KOPT-K1 (cell line): ENCODE measurements at regions not wholly inside any gene's neighbourhood (a gene's known extent, or its start where the extent isn't known, plus 50 kb on each side); places are given as distances from the start of the nearest gene placed in this dataset.
"Not testable (repeated sequence)": the region's sequence is repeated elsewhere in the genome, so short reads cannot be mapped to it uniquely, and the experiment has no call there.

ENCODE experiments used
- H3K27ac ChIP-seq: fragments of 200-600 bp; sonication (generic); 2 replicates; pipeline ENCODE4 v1.5.1; 2016; ENCODE audit warnings: antibody characterized with exemption, mild to moderate bottlenecking, low read depth, low read length; ENCODE audit not compliant: poor library complexity, severe bottlenecking
- H3K36me3 ChIP-seq: fragments of 200-600 bp; sonication (generic); 2 replicates; pipeline ENCODE4 v1.5.1; 2017; ENCODE audit warnings: antibody characterized with exemption, mild to moderate bottlenecking, low read length, moderate library complexity; ENCODE audit not compliant: insufficient read depth
- H3K9me3 ChIP-seq: fragments of 200-600 bp; sonication (generic); 2 replicates; pipeline ENCODE4 v1.5.1; 2017; ENCODE audit warnings: antibody characterized with exemption, low read length, mild to moderate bottlenecking; ENCODE audit not compliant: insufficient read depth, poor library complexity, severe bottlenecking

DNA sequence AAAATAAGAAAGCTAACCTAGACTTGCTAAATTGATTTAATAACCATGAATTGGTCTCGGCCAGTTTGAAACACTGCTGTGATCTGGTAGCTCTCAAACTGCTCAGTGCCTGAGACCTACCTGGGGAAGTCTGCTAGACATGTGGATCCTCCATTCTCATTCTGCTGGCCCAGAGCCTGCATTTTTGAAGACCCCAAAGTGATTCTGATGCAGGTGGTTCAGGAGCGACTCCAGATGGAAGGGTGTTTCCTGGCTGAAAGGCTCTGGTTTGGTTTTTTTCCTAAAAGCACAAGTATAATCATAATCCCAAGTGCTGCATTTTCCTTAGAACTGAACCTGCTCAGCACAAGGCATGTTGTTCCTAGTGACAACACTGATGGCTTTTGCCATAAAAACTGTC, 159.5 kb downstream of the ZNF664 start:
- Histone ChIP-seq H3K9me3 (peaks cover 8% of the 10 kb centered on the region), H3K36me3 (no peaks in the 10 kb centered on the region), H3K27ac (no peak overlapping the region)

DNA sequence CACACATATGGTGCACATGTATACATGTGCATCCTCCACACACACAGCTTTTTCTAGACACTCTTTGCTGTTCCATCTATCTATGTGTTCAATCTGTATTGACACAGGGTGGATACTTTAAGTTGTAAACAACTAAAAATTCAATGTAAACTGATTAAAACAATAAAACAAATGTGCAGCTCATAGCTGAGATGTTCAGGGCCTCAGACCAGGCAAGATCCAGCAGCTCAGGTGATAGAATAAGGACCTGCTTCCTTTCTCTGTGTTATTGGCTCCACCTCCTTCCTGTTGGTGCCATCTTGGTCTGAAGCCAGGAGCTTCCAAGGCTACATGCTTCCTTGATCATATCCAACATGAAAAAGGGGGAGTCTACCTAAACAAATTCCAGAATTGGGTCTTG, 158.1 kb upstream of the RFLNA start:
- H3K36me3 ChIP-seq: no peaks in the 10 kb centered on the region
- H3K27ac ChIP-seq: no peak overlapping the region
- H3K9me3 ChIP-seq: peaks cover 8% of the 10 kb centered on the region

DNA sequence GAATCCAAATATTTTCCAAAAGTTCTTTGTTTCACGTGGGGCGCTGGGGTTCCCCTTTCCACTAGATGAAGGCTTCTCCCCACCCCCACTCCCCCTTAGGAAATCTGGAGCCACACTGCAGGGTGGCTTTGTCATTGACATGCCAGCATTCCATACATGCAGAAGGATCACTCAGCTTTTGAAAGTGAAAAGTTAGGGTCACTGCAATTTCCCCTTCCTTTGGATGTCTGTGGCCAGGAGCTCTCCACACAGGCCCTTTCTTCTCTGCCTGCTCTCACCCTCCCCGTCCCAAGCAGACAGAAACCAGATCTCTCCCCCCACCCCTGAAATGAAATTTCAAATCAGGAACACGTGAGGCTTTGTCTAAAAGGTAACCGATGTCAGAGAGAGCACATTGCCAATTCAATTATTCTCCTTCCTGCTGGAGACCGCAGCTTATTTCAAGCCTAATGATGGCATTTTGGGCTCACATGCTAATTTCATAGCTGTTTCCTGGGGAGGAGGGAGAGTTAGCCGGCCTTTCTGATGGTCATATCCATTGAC, 153.9 kb upstream of the RFLNA start:
- H3K9me3 ChIP-seq: peaks cover 15% of the 10 kb centered on the region
- H3K36me3 ChIP-seq: no peaks in the 10 kb centered on the region
- H3K27ac ChIP-seq: no peak overlapping the region

- H3K27ac ChIP-seq, H3K36me3 ChIP-seq: not testable (repeated sequence)
- peaks cover 15% of the 10 kb centered on the region for H3K9me3 ChIP-seq
These were observed 153.3 kb upstream of the RFLNA start for GRCh38 chr12:124141611-124142010.

DNA sequence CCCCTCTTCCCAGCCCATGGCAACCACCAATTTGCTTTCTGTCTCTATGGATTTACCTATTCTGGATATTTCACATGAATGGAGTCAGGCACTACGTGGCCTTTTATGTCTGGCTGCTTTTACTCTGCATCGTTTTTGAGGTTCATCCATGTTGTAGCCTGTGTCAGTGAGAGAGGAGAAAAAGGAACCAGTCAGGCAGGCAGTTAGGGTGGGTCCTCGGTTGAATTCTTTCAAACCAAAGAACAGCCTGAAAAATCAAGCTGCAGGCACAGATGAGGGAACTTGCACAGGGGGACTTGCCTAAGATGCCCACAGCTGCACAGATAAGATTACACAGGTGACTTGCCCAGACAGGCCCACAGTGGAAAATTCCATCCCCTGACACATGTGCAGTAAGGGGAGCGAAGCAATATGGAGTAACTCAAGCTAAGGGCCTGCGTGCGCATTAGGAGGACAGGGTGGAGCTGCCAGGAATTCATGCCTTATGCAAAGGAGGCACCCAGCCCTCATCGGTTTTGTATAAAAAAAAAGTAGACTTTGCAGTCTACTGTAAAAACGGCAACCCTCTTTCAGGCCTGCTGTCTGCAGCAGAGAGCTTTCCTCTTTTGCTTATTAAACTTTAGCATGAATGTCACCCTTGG, 152.4 kb upstream of the RFLNA start:
- no peak overlapping the region for H3K27ac ChIP-seq
- peaks cover 7% of the 10 kb centered on the region for H3K9me3 ChIP-seq
- H3K36me3 ChIP-seq: no peaks in the 10 kb centered on the region

- peaks cover 7% of the 10 kb centered on the region for H3K9me3 ChIP-seq
- H3K27ac ChIP-seq: no peak overlapping the region
- no peaks in the 10 kb centered on the region for H3K36me3 ChIP-seq
These were observed 151.2 kb upstream of the RFLNA start for GRCh38 chr12:124143726-124144125.

DNA sequence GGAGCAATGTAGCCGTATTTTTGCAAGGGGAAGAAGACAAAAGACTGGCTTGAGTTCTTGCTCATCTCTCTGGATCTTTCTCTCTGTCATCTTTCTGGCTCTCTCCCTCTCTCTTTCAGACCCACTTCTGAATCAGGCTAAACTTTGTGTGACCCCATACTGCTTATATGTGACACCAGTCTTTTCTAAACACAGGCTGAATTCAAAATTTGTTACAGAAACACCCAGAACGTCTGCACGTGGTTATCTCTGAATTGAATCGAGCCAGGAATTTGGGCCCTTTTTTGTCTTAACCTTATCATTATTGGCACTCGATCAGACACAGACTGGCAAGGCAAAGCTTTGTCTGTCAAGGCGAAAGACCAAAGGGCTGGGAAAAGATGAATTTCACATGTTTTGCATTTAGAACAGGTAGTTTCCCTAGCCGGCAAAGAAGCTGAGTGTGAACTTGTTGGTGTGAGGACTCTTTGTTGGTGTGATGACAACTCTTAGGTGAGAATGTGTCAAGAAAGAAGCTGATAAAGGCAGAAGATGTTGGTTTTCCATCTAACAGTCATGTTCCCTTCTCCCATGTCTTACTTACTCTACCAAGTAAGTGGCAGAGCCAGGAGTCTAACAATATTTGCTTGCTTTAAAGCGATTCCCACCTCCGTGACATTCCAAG, 150.2 kb upstream of the RFLNA start:
- H3K9me3 ChIP-seq: peaks cover 7% of the 10 kb centered on the region
- no peaks in the 10 kb centered on the region for H3K36me3 ChIP-seq
- no peak overlapping the region for H3K27ac ChIP-seq

GRCh38 chr12:124147027-124147426, 147.9 kb upstream of the RFLNA start:
- no peak overlapping the region for H3K27ac ChIP-seq
- H3K36me3 ChIP-seq: no peaks in the 10 kb centered on the region
- H3K9me3 ChIP-seq: peaks cover 7% of the 10 kb centered on the region

DNA sequence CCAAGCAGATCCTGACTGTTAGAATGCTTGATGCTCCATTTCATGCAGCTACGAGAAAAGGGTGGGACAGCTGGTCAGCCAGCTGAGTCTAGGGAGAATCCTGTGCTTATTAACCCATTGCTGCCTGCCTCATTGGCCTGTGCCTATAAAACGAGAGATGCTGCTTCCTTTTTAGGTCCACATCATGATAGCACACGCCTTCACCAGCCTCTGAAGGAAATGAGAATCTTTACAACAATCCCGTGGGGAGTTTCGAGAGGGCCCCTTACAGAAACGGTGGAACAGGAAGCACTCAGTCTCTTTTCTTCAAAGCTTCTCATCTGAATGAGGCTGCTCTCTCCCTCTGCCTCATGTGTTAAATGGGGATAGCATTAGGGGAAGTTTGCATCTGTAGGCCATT, 147.3 kb upstream of the RFLNA start:
- H3K27ac ChIP-seq: no peak overlapping the region
- H3K36me3 ChIP-seq: no peaks in the 10 kb centered on the region
- peaks cover 2% of the 10 kb centered on the region for H3K9me3 ChIP-seq

- Histone ChIP-seq H3K9me3 (no peaks in the 10 kb centered on the region), H3K27ac (no peak overlapping the region), H3K36me3 (no peaks in the 10 kb centered on the region)
These were observed 146.2 kb upstream of the RFLNA start for GRCh38 chr12:124148481-124149273.

- no peak overlapping the region for H3K27ac ChIP-seq
- no peaks in the 10 kb centered on the region for H3K36me3 ChIP-seq
- H3K9me3 ChIP-seq: no peaks in the 10 kb centered on the region
These were observed 145.6 kb upstream of the RFLNA start for GRCh38 chr12:124149287-124149686.

- Histone ChIP-seq H3K27ac (no peak overlapping the region), H3K36me3 (no peaks in the 10 kb centered on the region), H3K9me3 (no peaks in the 10 kb centered on the region)
These were observed 144.7 kb upstream of the RFLNA start for GRCh38 chr12:124150168-124150567.

GRCh38 chr12:124151583-124151982, 143.3 kb upstream of the RFLNA start:
- no peaks in the 10 kb centered on the region for H3K9me3 ChIP-seq
- H3K36me3 ChIP-seq: no peaks in the 10 kb centered on the region
- H3K27ac ChIP-seq: no peak overlapping the region

DNA sequence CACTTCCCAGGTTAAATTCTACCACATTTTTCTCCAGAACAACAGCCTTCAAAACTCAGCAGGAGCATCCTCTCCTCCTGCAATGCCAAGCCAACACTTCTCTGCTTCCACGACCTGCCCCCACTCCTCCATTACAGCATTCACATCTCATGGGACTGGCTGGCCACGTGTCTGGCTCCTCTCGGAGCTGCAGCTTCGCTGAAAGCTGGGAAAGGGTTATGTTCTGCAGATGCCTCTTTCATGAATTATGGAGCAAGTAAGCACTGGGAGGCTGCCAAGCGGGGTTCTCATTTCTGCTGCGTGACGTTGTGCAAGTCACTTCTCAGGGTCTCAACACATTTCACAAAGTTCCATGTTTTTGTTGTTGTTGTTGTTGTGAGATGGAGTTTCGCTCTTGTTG, 142.2 kb upstream of the RFLNA start:
- no peak overlapping the region for H3K27ac ChIP-seq
- no peaks in the 10 kb centered on the region for H3K9me3 ChIP-seq
- H3K36me3 ChIP-seq: no peaks in the 10 kb centered on the region

DNA sequence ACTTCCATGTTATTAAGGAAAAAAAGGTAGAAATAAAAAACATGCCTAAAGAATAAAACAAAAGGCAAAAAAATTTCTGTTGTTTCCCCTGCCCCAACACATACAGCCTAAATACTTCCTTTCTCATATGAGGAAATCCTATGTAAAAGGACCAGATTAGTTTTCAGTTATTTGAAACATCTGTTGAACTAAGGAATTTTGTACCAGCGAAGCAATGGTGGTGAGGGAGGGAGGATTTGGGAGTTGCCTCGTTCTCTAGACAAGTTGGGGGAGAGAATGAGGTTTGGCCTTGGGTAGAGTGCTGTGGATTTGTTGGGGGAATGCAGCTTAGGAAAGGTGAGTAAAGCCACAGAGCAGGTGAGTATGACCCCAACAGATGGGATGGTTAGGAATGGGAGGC, 141.5 kb upstream of the RFLNA start:
- Histone ChIP-seq H3K36me3 (no peaks in the 10 kb centered on the region), H3K9me3 (no peaks in the 10 kb centered on the region), H3K27ac (no peak overlapping the region)
